Neuronal stem cell (in vitro differentiated cells): ENCODE measurements at regions not wholly inside any gene's neighbourhood (a gene's known extent, or its start where the extent isn't known, plus 50 kb on each side); places are given as distances from the start of the nearest gene placed in this dataset.

Source experiments
- DNase-seq: peaks from one replicate; pipeline ENCODE4 v3.0.0-alpha.2; 2013; ENCODE audit warnings: low spot score
- H2AFZ ChIP-seq: one replicate; pipeline ENCODE4 v1.6.1; 2013; ENCODE audit warnings: mild to moderate bottlenecking, low read length, inconsistent platforms
- H2AK5ac ChIP-seq: 2 replicates; pipeline ENCODE4 v1.6.1; 2013; ENCODE audit warnings: low read depth, mild to moderate bottlenecking, inconsistent platforms, low read length, moderate library complexity, mixed read lengths
- H2BK120ac ChIP-seq: 2 replicates; pipeline ENCODE4 v1.6.1; 2013; ENCODE audit warnings: low read depth, mild to moderate bottlenecking, inconsistent platforms, low read length, moderate library complexity, mixed read lengths
- H2BK12ac ChIP-seq: one replicate; pipeline ENCODE4 v1.6.1; 2013; ENCODE audit warnings: low read length, inconsistent platforms
- H2BK15ac ChIP-seq: 2 replicates; pipeline ENCODE4 v1.6.1; 2013; ENCODE audit warnings: mild to moderate bottlenecking, low read length, inconsistent platforms, mixed read lengths
- H2BK5ac ChIP-seq: one replicate; pipeline ENCODE4 v1.6.1; 2013; ENCODE audit warnings: inconsistent platforms, mild to moderate bottlenecking, low read length, moderate library complexity
- H3K14ac ChIP-seq: one replicate; pipeline ENCODE4 v1.6.1; 2013; ENCODE audit warnings: low read length, inconsistent platforms
- H3K18ac ChIP-seq: 2 replicates; pipeline ENCODE4 v1.6.1; 2013; ENCODE audit warnings: low read length, inconsistent platforms
- H3K23ac ChIP-seq: 2 replicates; pipeline ENCODE4 v1.6.1; 2013; ENCODE audit warnings: low read depth, mild to moderate bottlenecking, mixed read lengths, low read length, inconsistent platforms; ENCODE audit not compliant: poor library complexity
- H3K27ac ChIP-seq: replicated peaks from 3 replicates; pipeline ENCODE4 v1.5.1; 2013; ENCODE audit warnings: low read length, inconsistent platforms
- H3K27me3 ChIP-seq, 3 experiments: 2 replicates each; pipeline ENCODE4 v1.6.1; 2013; ENCODE audit warnings: low read length in 3 of 3, mild to moderate bottlenecking in 2 of 3, inconsistent platforms in 1 of 3, low read depth in 1 of 3, mixed read lengths in 1 of 3, moderate library complexity in 1 of 3; ENCODE audit not compliant: control insufficient read depth in 3 of 3, insufficient read depth in 3 of 3
- H3K36me3 ChIP-seq, 2 donors: replicated peaks in 1 of 2; 2 replicates each; pipeline ENCODE4 v1.6.1; 2013; ENCODE audit warnings: low read length in 2 of 2; ENCODE audit not compliant: control insufficient read depth in 2 of 2, insufficient read depth in 2 of 2
- H3K4ac ChIP-seq: 2 replicates; pipeline ENCODE4 v1.6.1; 2013; ENCODE audit warnings: inconsistent platforms, mild to moderate bottlenecking, low read length, moderate library complexity
- H3K4me1 ChIP-seq, 2 donors: 1 replicate in 1 of 2; 2 replicates in 1 of 2; pipeline ENCODE4 v1.6.1; 2013; ENCODE audit warnings: low read length in 2 of 2, low read depth in 1 of 2; ENCODE audit not compliant: control insufficient read depth in 2 of 2, insufficient read depth in 1 of 2
- H3K4me2 ChIP-seq: one replicate; pipeline ENCODE4 v1.6.1; 2013; ENCODE audit warnings: mild to moderate bottlenecking, low read length, inconsistent platforms; ENCODE audit not compliant: insufficient read depth, poor library complexity, severe bottlenecking
- H3K4me3 ChIP-seq, 2 donors: 2 replicates each; pipeline ENCODE4 v1.5.1; 2013; ENCODE audit warnings: low read length in 2 of 2, mild to moderate bottlenecking in 2 of 2, inconsistent platforms in 1 of 2, moderate library complexity in 1 of 2
- H3K79me1 ChIP-seq: one replicate; pipeline ENCODE4 v1.6.1; 2013; ENCODE audit warnings: low read depth, mild to moderate bottlenecking, inconsistent platforms, low read length, moderate library complexity
- H3K9ac ChIP-seq: one replicate; pipeline ENCODE4 v1.6.1; 2013; ENCODE audit warnings: mild to moderate bottlenecking, low read depth, low read length, inconsistent platforms; ENCODE audit not compliant: poor library complexity
- H3K9me3 ChIP-seq, 2 donors: replicated peaks in 1 of 2; 2 replicates each; pipeline versions ENCODE3 to v1.6.1; 2013; ENCODE audit warnings: low read length in 2 of 2, mild to moderate bottlenecking in 2 of 2, inconsistent platforms in 1 of 2, low read depth in 1 of 2, mixed read lengths in 1 of 2, moderate library complexity in 1 of 2; ENCODE audit not compliant: control insufficient read depth in 2 of 2, insufficient read depth in 1 of 2
- H4K8ac ChIP-seq: one replicate; pipeline ENCODE4 v1.6.1; 2013; ENCODE audit warnings: low read depth, mild to moderate bottlenecking, inconsistent platforms, low read length, moderate library complexity
- H4K91ac ChIP-seq: one replicate; pipeline ENCODE4 v1.6.1; 2013; ENCODE audit warnings: low read length, low read depth, mild to moderate bottlenecking, inconsistent platforms; ENCODE audit not compliant: poor library complexity
- WGBS, 2 donors: extraction: QIAGEN DNeasy Blood & Tissue Kit; methylation state at CpG; one replicate each; pipeline ENCODE4 v1.1.7; 2013; ENCODE audit warnings: missing lambda C conversion rate in 2 of 2, mixed read lengths in 1 of 2; ENCODE audit not compliant: insufficient read length in 2 of 2, insufficient replicate concordance in 1 of 2; ENCODE audit errors: extremely low coverage in 2 of 2; 5-methylcytosine and 5-hydroxymethylcytosine counted together

- no CpG with 5 or more reads among the region's 3 CpGs for WGBS, 2 donors
- Histone ChIP-seq H3K23ac (no peak overlapping the region), H4K91ac (no peak overlapping the region), H4K8ac (no peak overlapping the region), H3K4ac (no peak overlapping the region), H3K9ac (no peak overlapping the region), H3K4me2 (no peak overlapping the region), H3K79me1 (no peaks in the 10 kb centered on the region), H3K18ac (no peak overlapping the region), H2AFZ (no peak overlapping the region), H3K36me3 (peaks cover 0 to 4% of the 10 kb centered on the region in 2 donors), H2BK15ac (no peak overlapping the region), H3K14ac (no peak overlapping the region), H2BK120ac (no peak overlapping the region), H3K4me1 (no peaks in the 10 kb centered on the region), H2AK5ac (no peak overlapping the region), H2BK12ac (no peak overlapping the region), H3K27me3 (no peaks in the 10 kb centered on the region), H3K4me3 (no peak overlapping the region), H2BK5ac (no peak overlapping the region), H3K27ac (no peak overlapping the region), H3K9me3 (no peaks in the 10 kb centered on the region)
- no peak for DNase-seq
Measured at GRCh38 chrX:2592279-2592678, 91.5 kb upstream of the DHRSX start.

GRCh38 chrX:2589186-2590020 is 88.6 kb upstream of the DHRSX start:
- Histone ChIP-seq H3K14ac (no peak overlapping the region), H3K4me3 (no peak overlapping the region), H2BK15ac (no peak overlapping the region), H3K27me3 (peaks cover 0 to 20% (median 17%) of the 10 kb centered on the region in 3 experiments), H3K9ac (no peak overlapping the region), H3K4ac (no peak overlapping the region), H4K91ac (no peak overlapping the region), H3K18ac (no peak overlapping the region), H2AK5ac (no peak overlapping the region), H3K27ac (no peak overlapping the region), H2AFZ (no peak overlapping the region), H3K4me2 (no peak overlapping the region), H3K4me1 (peaks cover 11 to 15% of the 10 kb centered on the region in 2 donors), H2BK12ac (no peak overlapping the region), H3K9me3 (no peaks in the 10 kb centered on the region), H3K79me1 (no peaks in the 10 kb centered on the region), H2BK5ac (no peak overlapping the region), H3K36me3 (no peaks in the 10 kb centered on the region), H3K23ac (no peak overlapping the region), H2BK120ac (no peak overlapping the region), H4K8ac (no peak overlapping the region)
- DNase-seq = no peak
- no CpG with 5 or more reads among the region's 9 CpGs for WGBS, 2 donors

DNA sequence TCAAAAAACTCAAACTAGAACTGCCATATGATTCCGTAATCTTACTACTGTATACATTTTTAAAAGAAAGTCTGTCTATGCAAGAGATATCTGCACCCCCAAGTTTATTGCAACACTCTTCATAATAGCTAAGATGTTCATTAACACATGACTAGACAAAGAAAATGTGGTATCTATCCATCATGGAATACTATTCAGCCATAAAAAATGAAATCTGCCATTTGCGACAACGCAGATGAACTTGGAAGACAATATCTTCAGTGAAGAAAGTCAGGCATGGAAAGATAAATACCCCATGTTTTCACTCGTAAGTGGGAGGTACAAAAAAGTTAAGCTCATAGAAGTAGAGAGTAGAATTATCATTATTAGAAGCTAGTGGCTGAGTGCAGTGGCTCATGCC is 87.3 kb upstream of the DHRSX start:
- H2BK15ac ChIP-seq = no peak overlapping the region
- no CpG with 5 or more reads among the region's 4 CpGs for WGBS, 2 donors
- no peak overlapping the region for H3K4me3 ChIP-seq
- no peak overlapping the region for H2AK5ac ChIP-seq
- H4K8ac ChIP-seq = no peak overlapping the region
- no peak overlapping the region for H4K91ac ChIP-seq
- H3K23ac ChIP-seq = no peak overlapping the region
- no peak overlapping the region for H3K9ac ChIP-seq
- no peak overlapping the region for H3K27ac ChIP-seq
- H3K18ac ChIP-seq = no peak overlapping the region
- no peak overlapping the region for H2AFZ ChIP-seq
- H2BK120ac ChIP-seq = no peak overlapping the region
- no peak overlapping the region for H2BK12ac ChIP-seq
- H2BK5ac ChIP-seq = no peak overlapping the region
- no peaks in the 10 kb centered on the region for H3K79me1 ChIP-seq
- H3K36me3 ChIP-seq = no peaks in the 10 kb centered on the region
- H3K9me3 ChIP-seq = no peaks in the 10 kb centered on the region
- H3K14ac ChIP-seq = no peak overlapping the region
- no peak overlapping the region for H3K4ac ChIP-seq
- H3K4me2 ChIP-seq = no peak overlapping the region
- no peak for DNase-seq
- peaks cover 14 to 17% of the 10 kb centered on the region in 2 donors for H3K4me1 ChIP-seq
- H3K27me3 ChIP-seq = peaks cover 8 to 29% (median 28%) of the 10 kb centered on the region in 3 experiments

- Histone ChIP-seq H3K79me1 (no peaks in the 10 kb centered on the region), H2BK12ac (no peak overlapping the region), H3K23ac (no peak overlapping the region), H3K4me2 (no peak overlapping the region), H2AFZ (no peak overlapping the region), H3K36me3 (no peaks in the 10 kb centered on the region), H3K4ac (no peak overlapping the region), H2BK5ac (no peak overlapping the region), H3K9me3 (no peaks in the 10 kb centered on the region), H3K27me3 (peaks cover 11 to 38% (median 37%) of the 10 kb centered on the region in 3 experiments), H3K4me1 (peaks cover 15 to 17% of the 10 kb centered on the region in 2 donors), H3K18ac (no peak overlapping the region), H3K14ac (no peak overlapping the region), H3K4me3 (no peak overlapping the region), H3K9ac (no peak overlapping the region), H2AK5ac (no peak overlapping the region), H4K91ac (no peak overlapping the region), H4K8ac (no peak overlapping the region), H2BK120ac (no peak overlapping the region), H3K27ac (no peak overlapping the region), H2BK15ac (no peak overlapping the region)
- WGBS, 2 donors = no CpG with 5 or more reads among the region's 4 CpGs
- no peak for DNase-seq
Measured at GRCh38 chrX:2587146-2587545, 86.4 kb upstream of the DHRSX start.
